SK-N-SH (cell line): ENCODE measurements at regions not wholly inside any gene's neighbourhood (a gene's known extent, or its start where the extent isn't known, plus 50 kb on each side); places are given as distances from the start of the nearest gene placed in this dataset.

Source experiments
- GATA2 ChIP-seq: sonication (generic); formaldehyde crosslinking; IDR thresholded peaks from 2 replicates; pipeline ENCODE4 v1.5.0; 2020; ENCODE audit warnings: mild to moderate bottlenecking, missing genetic modification reagents
- POLR2AphosphoS5 ChIP-seq: IDR thresholded peaks from 2 replicates; pipeline ENCODE4 v1.6.1; 2012; ENCODE audit warnings: low read depth, low read length
- RCOR1 ChIP-seq: fragments of 150-350 bp; IDR thresholded peaks from 2 replicates; pipeline ENCODE4 v1.6.1; 2017; ENCODE audit warnings: antibody characterized with exemption, low read length
- RFX5 ChIP-seq: IDR thresholded peaks from 2 replicates; pipeline ENCODE4 v1.6.1; 2012; ENCODE audit warnings: mild to moderate bottlenecking, improper control_type of control experiment, low read length
- SMC3 ChIP-seq: IDR thresholded peaks from 2 replicates; pipeline ENCODE4 v1.6.1; 2012; ENCODE audit warnings: low read depth, low read length, improper control_type of control experiment
- TAF1 ChIP-seq: IDR thresholded peaks from 2 replicates; pipeline ENCODE4 v1.6.1; 2012; ENCODE audit warnings: low read depth, mild to moderate bottlenecking, low read length, moderate library complexity, borderline replicate concordance
- TEAD4 ChIP-seq: IDR thresholded peaks from 2 replicates; pipeline ENCODE4 v1.4.0; 2012; ENCODE audit warnings: mild to moderate bottlenecking, borderline replicate concordance; ENCODE audit not compliant: insufficient read depth
- TF ChIP-seq, protein P1 (sequence below): fragments of 200-600 bp; sonication (generic); IDR thresholded peaks from 2 replicates; pipeline ENCODE4 v1.6.1; 2017; ENCODE audit warnings: antibody characterized with exemption, mild to moderate bottlenecking, moderate library complexity

DNA sequence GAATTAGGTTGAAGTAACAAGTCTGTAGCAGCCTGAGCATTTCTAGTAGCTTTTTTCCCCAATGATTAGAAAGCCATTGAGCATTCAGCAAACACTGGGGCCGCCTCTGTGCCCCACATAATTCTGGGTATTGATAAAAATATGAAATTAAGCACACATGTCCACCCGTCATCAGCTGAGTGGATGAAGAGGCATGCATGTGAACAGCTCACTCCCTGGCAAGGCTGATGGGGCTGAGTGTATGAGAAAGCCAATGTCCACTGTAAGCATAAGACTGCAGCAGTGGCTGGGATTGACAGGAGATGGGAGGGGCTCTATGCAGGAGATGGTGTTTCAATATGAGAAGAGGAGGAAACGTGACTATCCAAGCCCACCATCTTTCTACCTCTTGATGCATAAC lies 124.4 kb upstream of the KLHL29 start:
- TF ChIP-seq SMC3 (no peak), RFX5 (no peak), TEAD4 (no peak), TAF1 (no peak), RCOR1 (no peak), POLR2AphosphoS5 (no peak), GATA2 (no peak)
- TF ChIP-seq, protein P1, sequence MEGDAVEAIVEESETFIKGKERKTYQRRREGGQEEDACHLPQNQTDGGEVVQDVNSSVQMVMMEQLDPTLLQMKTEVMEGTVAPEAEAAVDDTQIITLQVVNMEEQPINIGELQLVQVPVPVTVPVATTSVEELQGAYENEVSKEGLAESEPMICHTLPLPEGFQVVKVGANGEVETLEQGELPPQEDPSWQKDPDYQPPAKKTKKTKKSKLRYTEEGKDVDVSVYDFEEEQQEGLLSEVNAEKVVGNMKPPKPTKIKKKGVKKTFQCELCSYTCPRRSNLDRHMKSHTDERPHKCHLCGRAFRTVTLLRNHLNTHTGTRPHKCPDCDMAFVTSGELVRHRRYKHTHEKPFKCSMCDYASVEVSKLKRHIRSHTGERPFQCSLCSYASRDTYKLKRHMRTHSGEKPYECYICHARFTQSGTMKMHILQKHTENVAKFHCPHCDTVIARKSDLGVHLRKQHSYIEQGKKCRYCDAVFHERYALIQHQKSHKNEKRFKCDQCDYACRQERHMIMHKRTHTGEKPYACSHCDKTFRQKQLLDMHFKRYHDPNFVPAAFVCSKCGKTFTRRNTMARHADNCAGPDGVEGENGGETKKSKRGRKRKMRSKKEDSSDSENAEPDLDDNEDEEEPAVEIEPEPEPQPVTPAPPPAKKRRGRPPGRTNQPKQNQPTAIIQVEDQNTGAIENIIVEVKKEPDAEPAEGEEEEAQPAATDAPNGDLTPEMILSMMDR, result no peak
